ENCODE measurements at regions not wholly inside any gene's neighbourhood (a gene's known extent, or its start where the extent isn't known, plus 50 kb on each side); places are given as distances from the start of the nearest gene placed in this dataset.
"Not testable (repeated sequence)": the region's sequence is repeated elsewhere in the genome, so short reads cannot be mapped to it uniquely, and the experiment has no call there.

- DNase-seq: peak in 1 of 3 donors; percentile 5
Observed at GRCh38 chr12:100069795-100070194, 72.9 kb downstream of the BLTP3B start.

GRCh38 chr12:100068305-100068704, 74.4 kb downstream of the BLTP3B start:
- Histone ChIP-seq H3K27ac (ENCODE audit: low read depth in 1 of 2, low read length in 1 of 2) (no peak overlapping the region), H3K36me3 (ENCODE audit: control insufficient read depth in 4 of 4, insufficient read depth in 4 of 4, low read length in 4 of 4) (peaks cover 5 to 35% (median 10%) of the 10 kb centered on the region in 4 donors), H3K9ac (ENCODE audit: insufficient read depth in 1 of 2, low read length in 2 of 2) (no peak overlapping the region), H3K4me1 (ENCODE audit: control insufficient read depth in 5 of 5, insufficient read depth in 5 of 5, low read length in 5 of 5) (no peaks in the 10 kb centered on the region), H3K27me3 (ENCODE audit: control insufficient read depth in 3 of 3, insufficient read depth in 3 of 3, low read length in 2 of 3) (no peaks in the 10 kb centered on the region), H3K4me3 (no peak overlapping the region), H3K9me3 (ENCODE audit: control insufficient read depth in 4 of 4, insufficient read depth in 3 of 4, low read length in 3 of 4) (peaks cover 0 to 9% (median 2%) of the 10 kb centered on the region in 4 donors)
- WGBS, 2 donors: 95 to 100% methylated on average over 1 of the region's 1 CpG
- ATAC-seq (ENCODE audit: insufficient read depth, low FRiP score) (no peak), DNase-seq (no peak)
- no peak for TF ChIP-seq CTCF (IDR thresholded peaks at IDR 0.05; ENCODE audit: control extremely low read depth, extremely low read depth)

More at GRCh38 chr12:100069795-100070194, 72.9 kb downstream of the BLTP3B start:
- H3K4me3 ChIP-seq: no peak overlapping the region
- TF ChIP-seq CTCF (IDR thresholded peaks at IDR 0.05; ENCODE audit: control extremely low read depth, extremely low read depth): no peak
- H3K27ac ChIP-seq (ENCODE audit: low read depth in 1 of 2, low read length in 1 of 2): no peak overlapping the region
- no peak for ATAC-seq (ENCODE audit: insufficient read depth, low FRiP score)
- WGBS, 2 donors: 89 to 97% methylated on average over 1 of the region's 1 CpG
- no peaks in the 10 kb centered on the region for H3K4me1 ChIP-seq (ENCODE audit: control insufficient read depth in 5 of 5, insufficient read depth in 5 of 5, low read length in 5 of 5)
- peaks cover 5 to 41% (median 9%) of the 10 kb centered on the region in 4 donors for H3K36me3 ChIP-seq (ENCODE audit: control insufficient read depth in 4 of 4, insufficient read depth in 4 of 4, low read length in 4 of 4)
- no peaks in the 10 kb centered on the region for H3K27me3 ChIP-seq (ENCODE audit: control insufficient read depth in 3 of 3, insufficient read depth in 3 of 3, low read length in 2 of 3)
- peaks cover 0 to 9% (median 2%) of the 10 kb centered on the region in 4 donors for H3K9me3 ChIP-seq (ENCODE audit: control insufficient read depth in 4 of 4, insufficient read depth in 3 of 4, low read length in 3 of 4)
- no peak overlapping the region for H3K9ac ChIP-seq (ENCODE audit: insufficient read depth in 1 of 2, low read length in 2 of 2)

GRCh38 chr12:100061814-100062213, 77.1 kb upstream of the ANKS1B start:
- Histone ChIP-seq H3K27me3 (ENCODE audit: control insufficient read depth in 3 of 3, insufficient read depth in 3 of 3, low read length in 2 of 3) (no peaks in the 10 kb centered on the region), H3K27ac (ENCODE audit: low read depth in 1 of 2, low read length in 1 of 2) (no peak overlapping the region), H3K36me3 (ENCODE audit: control insufficient read depth in 4 of 4, insufficient read depth in 4 of 4, low read length in 4 of 4) (peaks cover 0 to 24% (median 13%) of the 10 kb centered on the region in 4 donors), H3K4me3 (no peak overlapping the region), H3K4me1 (ENCODE audit: control insufficient read depth in 5 of 5, insufficient read depth in 5 of 5, low read length in 5 of 5) (no peaks in the 10 kb centered on the region), H3K9me3 (ENCODE audit: control insufficient read depth in 4 of 4, insufficient read depth in 3 of 4, low read length in 3 of 4) (no peaks in the 10 kb centered on the region), H3K9ac (ENCODE audit: insufficient read depth in 1 of 2, low read length in 2 of 2) (no peak overlapping the region)
- no peak for TF ChIP-seq CTCF (IDR thresholded peaks at IDR 0.05; ENCODE audit: control extremely low read depth, extremely low read depth)
- DNase-seq (no peak), ATAC-seq (ENCODE audit: insufficient read depth, low FRiP score) (no peak)
- WGBS, 2 donors: 91 to 93% methylated on average over 3 of the region's 3 CpGs

GRCh38 chr12:100058482-100059029, 73.8 kb upstream of the ANKS1B start:
- Histone ChIP-seq H3K9ac (ENCODE audit: insufficient read depth in 1 of 2, low read length in 2 of 2) (no peak overlapping the region), H3K27ac (ENCODE audit: low read depth in 1 of 2, low read length in 1 of 2) (no peak overlapping the region), H3K4me1 (ENCODE audit: control insufficient read depth in 5 of 5, insufficient read depth in 5 of 5, low read length in 5 of 5) (no peaks in the 10 kb centered on the region), H3K9me3 (ENCODE audit: control insufficient read depth in 4 of 4, insufficient read depth in 3 of 4, low read length in 3 of 4) (no peaks in the 10 kb centered on the region), H3K27me3 (ENCODE audit: control insufficient read depth in 3 of 3, insufficient read depth in 3 of 3, low read length in 2 of 3) (no peaks in the 10 kb centered on the region), H3K4me3 (no peak overlapping the region), H3K36me3 (ENCODE audit: control insufficient read depth in 4 of 4, insufficient read depth in 4 of 4, low read length in 4 of 4) (peaks cover 3 to 21% (median 9%) of the 10 kb centered on the region in 4 donors)
- ATAC-seq (ENCODE audit: insufficient read depth, low FRiP score) (no peak), DNase-seq (peak in 2 of 3 donors; percentile 9 to 28)
- TF ChIP-seq CTCF (IDR thresholded peaks at IDR 0.05; ENCODE audit: control extremely low read depth, extremely low read depth): no peak
- 86 to 89% methylated on average over 3 of the region's 3 CpGs for WGBS, 2 donors

GRCh38 chr12:100046202-100046601, 61.5 kb upstream of the ANKS1B start:
- DNase-seq; H3K9ac ChIP-seq (ENCODE audit: insufficient read depth in 1 of 2, low read length in 2 of 2); H3K4me3 ChIP-seq; H3K9me3 ChIP-seq (ENCODE audit: control insufficient read depth in 4 of 4, insufficient read depth in 3 of 4, low read length in 3 of 4); H3K4me1 ChIP-seq (ENCODE audit: control insufficient read depth in 5 of 5, insufficient read depth in 5 of 5, low read length in 5 of 5); ATAC-seq (ENCODE audit: insufficient read depth, low FRiP score); H3K27me3 ChIP-seq (ENCODE audit: control insufficient read depth in 3 of 3, insufficient read depth in 3 of 3, low read length in 2 of 3); H3K27ac ChIP-seq (ENCODE audit: low read depth in 1 of 2, low read length in 1 of 2): not testable (repeated sequence)
- 88 to 92% methylated on average over 3 of the region's 3 CpGs for WGBS, 2 donors
- H3K36me3 ChIP-seq (ENCODE audit: control insufficient read depth in 4 of 4, insufficient read depth in 4 of 4, low read length in 4 of 4): peaks cover 0 to 14% (median 8%) of the 10 kb centered on the region in 4 donors
